SK-N-SH (cell line): ENCODE measurements at regions not wholly inside any gene's neighbourhood (a gene's known extent, or its start where the extent isn't known, plus 50 kb on each side); places are given as distances from the start of the nearest gene placed in this dataset.

Experiments used
- CTCF ChIA-PET: fragments of 300-600, 350-600 bp; formaldehyde crosslinking; extraction: SDS; loops from one replicate; lab custom pipeline; 2021; lab: Yijun Ruan, JAX
- POLR2A ChIA-PET: fragments of 350-600 bp; sonication (Branson Sonifier 250); formaldehyde crosslinking; extraction: SDS; loops from one replicate; lab custom pipeline; 2020; ENCODE audit warnings: antibody characterized with exemption, inconsistent platforms; lab: Yijun Ruan, JAX
- DNase-seq: peaks from one replicate; pipeline ENCODE4 v3.0.0; 2012
- H2AFZ ChIP-seq: fragments of 200-600 bp; sonication (generic); 2 replicates; pipeline ENCODE4 v1.8.1; 2016; ENCODE audit warnings: antibody characterized with exemption, mild to moderate bottlenecking, low read depth
- H3F3A ChIP-seq: fragments of 200-600 bp; sonication (generic); replicated peaks from 2 replicates; pipeline ENCODE3; 2016; ENCODE audit warnings: antibody characterized with exemption, mild to moderate bottlenecking; ENCODE audit not compliant: insufficient read depth
- H3K27ac ChIP-seq, 2 experiments: fragments of 200-500 bp in 1 of 2; fragments of 200-600 bp in 1 of 2; sonication (Bioruptor generic) in 1 of 2; sonication (generic), shearing (Covaris generic) in 1 of 2; 2 replicates each; pipeline versions ENCODE4 v1.5.1 to v1.6.1; 2014 to 2016; ENCODE audit warnings: low read depth in 2 of 2, inconsistent platforms in 1 of 2, low read length in 1 of 2, mild to moderate bottlenecking in 1 of 2, mixed read lengths in 1 of 2
- H3K27me3 ChIP-seq: fragments of 200-600 bp; sonication (generic), shearing (Covaris generic); 2 replicates; pipeline ENCODE4 v1.6.1; 2016; ENCODE audit warnings: mixed run types; ENCODE audit not compliant: insufficient read depth
- H3K36me3 ChIP-seq, 2 experiments: fragments of 200-500 bp in 1 of 2; fragments of 200-600 bp in 1 of 2; sonication (Bioruptor generic) in 1 of 2; sonication (generic) in 1 of 2; replicated peaks in 1 of 2; 2 replicates each; pipeline versions ENCODE3 to v1.5.1; 2014 to 2016; ENCODE audit warnings: low read length in 1 of 2, mild to moderate bottlenecking in 1 of 2; ENCODE audit not compliant: insufficient read depth in 2 of 2, control insufficient read depth in 1 of 2
- H3K4me1 ChIP-seq, 2 experiments: fragments of 200-500 bp in 1 of 2; fragments of 200-600 bp in 1 of 2; sonication (Bioruptor generic) in 1 of 2; sonication (generic), shearing (Covaris generic) in 1 of 2; 2 replicates each; pipeline versions ENCODE4 v1.5.1 to v1.6.1; 2014 to 2016; ENCODE audit warnings: low read depth in 1 of 2, low read length in 1 of 2, mixed run types in 1 of 2; ENCODE audit not compliant: insufficient read depth in 2 of 2, control insufficient read depth in 1 of 2
- H3K4me2 ChIP-seq: fragments of 200-600 bp; sonication (generic), shearing (Covaris generic); 2 replicates; pipeline ENCODE4 v1.6.1; 2017; ENCODE audit warnings: mixed run types
- H3K4me3 ChIP-seq, 2 experiments: fragments of 200-500 bp in 1 of 2; fragments of 200-600 bp in 1 of 2; sonication (Bioruptor generic) in 1 of 2; sonication (generic), shearing (Covaris generic) in 1 of 2; 2 replicates each; pipeline versions ENCODE4 v1.5.1 to v1.8.1; 2014 to 2016; ENCODE audit warnings: low read depth in 2 of 2, inconsistent platforms in 1 of 2, low read length in 1 of 2, mild to moderate bottlenecking in 1 of 2, mixed read lengths in 1 of 2, moderate library complexity in 1 of 2
- H3K79me2 ChIP-seq: fragments of 200-600 bp; sonication (generic); 2 replicates; pipeline ENCODE4 v1.8.1; 2017; ENCODE audit warnings: mild to moderate bottlenecking; ENCODE audit not compliant: insufficient read depth
- H3K9ac ChIP-seq: fragments of 200-600 bp; sonication (generic); 2 replicates; pipeline ENCODE4 v1.6.1; 2017; ENCODE audit warnings: mixed run types
- H3K9me2 ChIP-seq: fragments of 200-600 bp; sonication (generic); 2 replicates; pipeline ENCODE4 v1.6.1; 2017; ENCODE audit warnings: mixed run types
- H3K9me3 ChIP-seq: fragments of 200-600 bp; sonication (generic); 2 replicates; pipeline ENCODE4 v1.6.1; 2017; ENCODE audit warnings: mixed run types, mild to moderate bottlenecking, moderate library complexity
- H4K20me1 ChIP-seq: fragments of 200-600 bp; sonication (generic); 2 replicates; pipeline ENCODE4 v1.6.1; 2017; ENCODE audit warnings: mild to moderate bottlenecking, mixed run types; ENCODE audit not compliant: insufficient read depth
- CHD2 ChIP-seq: fragments of 150-350 bp; IDR thresholded peaks from 2 replicates; pipeline ENCODE4 v1.6.1; 2018; ENCODE audit warnings: low read length; ENCODE audit not compliant: partially characterized antibody
- ELF1 ChIP-seq: IDR thresholded peaks from 2 replicates; pipeline ENCODE4 v1.4.0; 2012
- EZH2phosphoT487 ChIP-seq: fragments of 200-600 bp; sonication (generic); IDR thresholded peaks from 2 replicates; pipeline ENCODE4 v1.6.1; 2017; ENCODE audit warnings: low read depth, mixed run types, mild to moderate bottlenecking, antibody characterized with exemption, moderate library complexity, borderline replicate concordance
- FOXJ3 ChIP-seq: sonication (generic); formaldehyde crosslinking; IDR thresholded peaks from 2 replicates; pipeline ENCODE4 v1.5.1; 2020; ENCODE audit warnings: mild to moderate bottlenecking, missing genetic modification reagents
- JUND ChIP-seq: IDR thresholded peaks from 2 replicates; pipeline ENCODE4 v1.4.0; 2012
- MAX ChIP-seq: IDR thresholded peaks from 2 replicates; pipeline ENCODE4 v1.4.0; 2012; ENCODE audit warnings: low read depth
- NFIC ChIP-seq: IDR thresholded peaks from 2 replicates; pipeline ENCODE4 v1.4.0; 2012; ENCODE audit warnings: borderline replicate concordance
- POLR2AphosphoS5 ChIP-seq: IDR thresholded peaks from 2 replicates; pipeline ENCODE4 v1.6.1; 2012; ENCODE audit warnings: low read depth, low read length
- RXRA ChIP-seq: IDR thresholded peaks from 2 replicates; pipeline ENCODE4 v1.4.0; 2012; ENCODE audit warnings: low read depth, mild to moderate bottlenecking, borderline replicate concordance
- SIN3A ChIP-seq: IDR thresholded peaks from 2 replicates; pipeline ENCODE4 v1.6.1; 2012; ENCODE audit warnings: low read depth, mild to moderate bottlenecking, low read length, moderate library complexity, borderline replicate concordance
- SMC3 ChIP-seq: IDR thresholded peaks from 2 replicates; pipeline ENCODE4 v1.6.1; 2012; ENCODE audit warnings: low read depth, low read length, improper control_type of control experiment
- TAF1 ChIP-seq: IDR thresholded peaks from 2 replicates; pipeline ENCODE4 v1.6.1; 2012; ENCODE audit warnings: low read depth, mild to moderate bottlenecking, low read length, moderate library complexity, borderline replicate concordance
- TCF12 ChIP-seq: IDR thresholded peaks from 2 replicates; pipeline ENCODE4 v1.4.0; 2012
- USF1 ChIP-seq: IDR thresholded peaks from 2 replicates; pipeline ENCODE4 v1.4.0; 2012; ENCODE audit warnings: low read depth, borderline replicate concordance
- WGBS: methylation state at CpG from one replicate; pipeline ENCODE4 v1.1.6; 2017; ENCODE audit warnings: low lambda C conversion rate; 5-methylcytosine and 5-hydroxymethylcytosine counted together
- TF ChIP-seq, protein P1 (sequence below): fragments of 200-600 bp; sonication (generic); IDR thresholded peaks from 2 replicates; pipeline ENCODE4 v1.6.1; 2017; ENCODE audit warnings: antibody characterized with exemption, mild to moderate bottlenecking, moderate library complexity
- TF ChIP-seq, protein P2 (sequence below): IDR thresholded peaks from 2 replicates; pipeline ENCODE4 v1.4.0; 2012; ENCODE audit warnings: low read depth, borderline replicate concordance

DNA sequence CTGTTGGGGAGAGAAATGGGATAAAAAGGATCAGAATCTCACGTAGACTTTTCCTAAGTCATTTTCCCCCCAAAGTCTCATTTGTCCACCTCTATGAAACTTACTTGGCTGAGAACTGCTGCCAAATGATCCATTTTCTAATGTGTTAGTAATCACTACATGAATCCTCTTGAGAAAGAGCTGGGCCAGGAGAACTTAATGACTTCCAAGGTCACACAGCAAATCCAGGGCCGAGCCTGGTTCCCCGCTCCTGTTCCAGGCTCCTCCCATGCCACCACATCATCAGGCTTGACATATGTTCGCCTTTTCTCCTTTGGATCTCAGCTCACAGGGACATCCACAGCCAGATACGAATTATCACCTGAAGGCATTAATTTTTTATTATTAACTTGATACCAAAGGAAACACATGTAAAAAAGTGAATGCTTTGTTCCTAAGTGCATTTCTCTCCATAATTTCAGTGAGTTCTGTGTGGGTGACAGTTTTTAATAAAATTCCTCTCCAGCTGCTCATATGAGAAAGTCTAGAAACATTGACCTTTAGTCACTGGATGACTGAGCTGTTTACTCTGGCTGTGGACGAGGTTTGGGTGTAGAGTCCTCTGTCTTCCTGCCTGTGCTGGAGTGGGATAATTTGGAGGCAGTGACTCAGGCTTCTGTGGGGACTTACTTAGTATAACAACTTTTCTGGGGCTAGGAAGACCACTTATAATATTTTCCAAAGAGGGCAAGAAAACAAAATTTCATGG is 276.3 kb downstream of the PAX1 start:
- CTCF ChIA-PET: no interaction called here
- no peak overlapping the region for H3K4me2 ChIP-seq
- DNase-seq: no peak
- H3K27ac ChIP-seq: no peak overlapping the region
- no peaks in the 10 kb centered on the region for H3K27me3 ChIP-seq
- H3K9me2 ChIP-seq: no peaks in the 10 kb centered on the region
- TF ChIP-seq USF1: no peak
- TF ChIP-seq, protein P1, sequence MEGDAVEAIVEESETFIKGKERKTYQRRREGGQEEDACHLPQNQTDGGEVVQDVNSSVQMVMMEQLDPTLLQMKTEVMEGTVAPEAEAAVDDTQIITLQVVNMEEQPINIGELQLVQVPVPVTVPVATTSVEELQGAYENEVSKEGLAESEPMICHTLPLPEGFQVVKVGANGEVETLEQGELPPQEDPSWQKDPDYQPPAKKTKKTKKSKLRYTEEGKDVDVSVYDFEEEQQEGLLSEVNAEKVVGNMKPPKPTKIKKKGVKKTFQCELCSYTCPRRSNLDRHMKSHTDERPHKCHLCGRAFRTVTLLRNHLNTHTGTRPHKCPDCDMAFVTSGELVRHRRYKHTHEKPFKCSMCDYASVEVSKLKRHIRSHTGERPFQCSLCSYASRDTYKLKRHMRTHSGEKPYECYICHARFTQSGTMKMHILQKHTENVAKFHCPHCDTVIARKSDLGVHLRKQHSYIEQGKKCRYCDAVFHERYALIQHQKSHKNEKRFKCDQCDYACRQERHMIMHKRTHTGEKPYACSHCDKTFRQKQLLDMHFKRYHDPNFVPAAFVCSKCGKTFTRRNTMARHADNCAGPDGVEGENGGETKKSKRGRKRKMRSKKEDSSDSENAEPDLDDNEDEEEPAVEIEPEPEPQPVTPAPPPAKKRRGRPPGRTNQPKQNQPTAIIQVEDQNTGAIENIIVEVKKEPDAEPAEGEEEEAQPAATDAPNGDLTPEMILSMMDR: no peak
- no peak for TF ChIP-seq RXRA
- TF ChIP-seq CHD2: no peak
- TF ChIP-seq SIN3A: no peak
- no peak for TF ChIP-seq MAX
- no peak for TF ChIP-seq FOXJ3 (CRISPR knock-in tag)
- no peak for TF ChIP-seq NFIC
- TF ChIP-seq POLR2AphosphoS5: no peak
- no peak for TF ChIP-seq TAF1
- no peak for TF ChIP-seq ELF1
- no peak for TF ChIP-seq JUND
- TF ChIP-seq EZH2phosphoT487: no peak
- TF ChIP-seq, protein P2, sequence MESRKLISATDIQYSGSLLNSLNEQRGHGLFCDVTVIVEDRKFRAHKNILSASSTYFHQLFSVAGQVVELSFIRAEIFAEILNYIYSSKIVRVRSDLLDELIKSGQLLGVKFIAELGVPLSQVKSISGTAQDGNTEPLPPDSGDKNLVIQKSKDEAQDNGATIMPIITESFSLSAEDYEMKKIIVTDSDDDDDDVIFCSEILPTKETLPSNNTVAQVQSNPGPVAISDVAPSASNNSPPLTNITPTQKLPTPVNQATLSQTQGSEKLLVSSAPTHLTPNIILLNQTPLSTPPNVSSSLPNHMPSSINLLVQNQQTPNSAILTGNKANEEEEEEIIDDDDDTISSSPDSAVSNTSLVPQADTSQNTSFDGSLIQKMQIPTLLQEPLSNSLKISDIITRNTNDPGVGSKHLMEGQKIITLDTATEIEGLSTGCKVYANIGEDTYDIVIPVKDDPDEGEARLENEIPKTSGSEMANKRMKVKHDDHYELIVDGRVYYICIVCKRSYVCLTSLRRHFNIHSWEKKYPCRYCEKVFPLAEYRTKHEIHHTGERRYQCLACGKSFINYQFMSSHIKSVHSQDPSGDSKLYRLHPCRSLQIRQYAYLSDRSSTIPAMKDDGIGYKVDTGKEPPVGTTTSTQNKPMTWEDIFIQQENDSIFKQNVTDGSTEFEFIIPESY: no peak
- no peak for TF ChIP-seq SMC3
- TF ChIP-seq TCF12: no peak
- TF ChIP-seq, all 33 proteins: peak for 0
- Histone ChIP-seq H3K9ac (no peak overlapping the region), H3K9me3 (no peaks in the 10 kb centered on the region), H3K36me3 (no peaks in the 10 kb centered on the region), H3K4me1 (no peaks in the 10 kb centered on the region), H3K79me2 (no peaks in the 10 kb centered on the region), H2AFZ (no peak overlapping the region), H4K20me1 (no peaks in the 10 kb centered on the region), H3F3A (no peaks in the 10 kb centered on the region), H3K4me3 (no peak overlapping the region)
- WGBS: 7% methylated on average over 6 of the region's 6 CpGs
- POLR2A ChIA-PET: no interaction called here
